HL-60/S4 treated with phorbol 12-myristate 13-acetate at 8.2 ng/mL for 4 days and 3 days (cell line): ENCODE measurements at regions not wholly inside any gene's neighbourhood (a gene's known extent, or its start where the extent isn't known, plus 50 kb on each side); places are given as distances from the start of the nearest gene placed in this dataset.
"Not testable (repeated sequence)": the region's sequence is repeated elsewhere in the genome, so short reads cannot be mapped to it uniquely, and the experiment has no call there.

Experiments used
- in situ Hi-C: fragments of 300-500 bp; cut with MboI; formaldehyde crosslinking; loops from 2 replicates; pipeline ENCODE4 v1.15.0; 2022; ENCODE audit warnings: low sequenced_read_pairs

DNA sequence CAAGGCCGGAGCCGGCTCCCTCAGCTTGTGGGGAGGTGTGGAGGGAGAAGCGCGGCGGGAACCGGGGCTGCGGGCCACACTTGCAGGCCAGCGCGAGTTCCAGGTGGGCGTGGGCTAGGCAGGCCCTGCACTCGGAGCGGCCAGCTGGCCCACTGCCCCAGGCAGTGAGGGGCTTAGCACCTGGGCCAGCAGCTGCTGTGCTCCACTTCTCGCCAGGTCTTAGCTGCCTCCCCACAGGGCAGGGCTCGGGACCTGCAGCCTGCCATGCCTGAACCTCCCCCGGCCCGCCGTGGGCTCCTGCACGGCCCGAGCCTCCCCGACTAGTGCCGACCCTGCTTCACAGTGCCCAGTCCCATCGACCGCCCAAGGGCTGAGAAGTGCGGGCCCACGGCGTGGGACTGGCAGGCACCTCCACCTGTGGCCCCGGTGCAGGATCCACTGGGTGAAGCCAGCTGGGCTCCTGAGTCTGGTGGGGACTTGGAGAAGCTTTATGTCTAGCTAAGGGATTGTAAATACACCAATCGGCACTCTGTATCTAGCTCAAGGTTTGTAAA is 131.8 kb downstream of the KDR start:
- in situ Hi-C loops = not testable (repeated sequence)

DNA sequence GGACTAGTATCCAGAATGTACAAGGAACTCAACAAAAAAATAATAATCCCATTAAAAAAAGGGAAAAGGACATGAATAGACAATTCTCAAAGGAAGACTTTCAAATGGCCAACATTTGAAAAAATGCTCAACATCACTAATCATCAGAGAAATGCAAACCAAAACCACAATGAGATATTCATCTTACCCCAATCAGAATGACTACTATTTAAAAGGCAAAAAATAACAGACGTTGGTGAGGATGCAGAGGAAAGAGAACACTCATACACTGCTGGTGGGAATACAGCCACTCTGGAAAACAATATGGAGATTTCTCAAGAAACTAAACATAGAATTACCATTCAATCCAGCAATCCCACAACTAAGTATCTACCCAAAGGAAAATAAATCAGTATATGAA is 133.1 kb downstream of the KDR start:
- in situ Hi-C loops = no loop called here

DNA sequence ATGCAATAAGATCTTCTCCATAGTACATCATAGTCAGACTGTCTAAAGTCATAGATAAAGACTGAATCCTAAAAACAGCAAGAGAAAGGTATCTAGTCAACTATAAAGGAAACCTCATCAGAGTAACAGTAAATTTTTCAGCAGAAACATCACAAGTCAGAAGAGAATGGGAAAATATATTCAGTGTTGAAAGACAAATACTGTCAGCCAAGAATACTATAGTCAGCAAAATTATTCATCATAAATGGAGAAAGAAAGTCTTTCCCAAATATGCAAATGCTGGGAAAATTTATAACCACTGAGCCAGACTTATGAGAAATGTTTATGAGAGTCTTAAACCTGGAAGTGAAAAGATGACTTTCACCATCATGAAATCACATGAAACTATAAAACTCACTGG is 136.7 kb downstream of the KDR start:
- in situ Hi-C loops = no loop called here

DNA sequence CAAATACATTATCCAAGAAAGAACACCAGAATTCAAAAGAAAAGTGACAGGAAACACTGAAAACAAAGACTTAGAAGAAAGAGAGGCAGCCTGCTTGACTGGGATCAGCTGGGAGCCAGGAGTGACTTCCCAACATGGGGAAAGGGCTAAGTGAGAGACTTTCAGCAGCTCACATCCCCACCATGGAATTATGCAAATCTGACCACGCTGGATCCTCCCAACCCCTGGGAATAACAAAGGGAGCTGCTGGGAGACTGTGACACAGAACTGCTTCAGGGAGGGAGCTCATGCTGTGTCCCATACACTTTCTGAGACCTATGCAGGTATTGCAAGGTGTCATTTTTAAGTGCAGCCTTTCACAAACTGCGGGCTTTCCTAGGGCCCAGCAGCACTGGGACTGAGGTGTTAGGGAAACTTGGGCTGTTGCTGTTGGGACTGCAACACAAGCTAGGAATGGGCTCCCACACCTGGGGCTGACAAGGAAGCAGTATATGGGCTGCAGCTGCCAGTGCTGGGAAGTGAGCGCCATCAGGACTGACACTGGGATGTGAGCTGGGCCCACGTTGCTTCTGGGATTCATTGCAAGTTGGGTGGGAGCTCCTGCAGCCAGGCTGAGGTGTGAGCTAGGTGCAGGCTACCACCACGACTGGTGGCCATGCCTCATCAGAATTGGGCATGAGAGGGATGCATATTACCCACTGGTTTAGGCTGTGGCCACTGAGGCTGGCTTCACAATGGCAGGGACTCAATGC is 139.1 kb downstream of the KDR start:
- in situ Hi-C loops = no loop called here

DNA sequence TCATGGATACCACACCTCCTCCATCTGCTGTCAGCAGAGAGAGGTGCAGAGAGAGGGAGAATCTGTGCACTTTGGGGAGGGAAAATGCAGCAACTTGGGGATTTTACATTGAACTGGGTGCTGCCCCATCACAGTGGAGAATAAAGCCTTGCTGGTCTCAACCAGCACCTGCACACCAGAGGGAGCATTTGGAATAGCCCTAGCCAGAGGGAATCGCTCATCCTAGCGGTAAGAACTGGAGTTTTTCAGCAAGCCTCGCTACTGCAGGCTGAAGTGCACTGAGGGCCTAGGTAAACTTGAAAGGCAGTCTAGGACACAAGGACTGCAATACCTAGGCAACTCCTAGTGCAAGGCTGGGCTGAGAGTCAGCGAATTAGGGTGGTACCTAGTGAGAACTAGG is 148.7 kb downstream of the KDR start:
- in situ Hi-C loops = no loop called here

DNA sequence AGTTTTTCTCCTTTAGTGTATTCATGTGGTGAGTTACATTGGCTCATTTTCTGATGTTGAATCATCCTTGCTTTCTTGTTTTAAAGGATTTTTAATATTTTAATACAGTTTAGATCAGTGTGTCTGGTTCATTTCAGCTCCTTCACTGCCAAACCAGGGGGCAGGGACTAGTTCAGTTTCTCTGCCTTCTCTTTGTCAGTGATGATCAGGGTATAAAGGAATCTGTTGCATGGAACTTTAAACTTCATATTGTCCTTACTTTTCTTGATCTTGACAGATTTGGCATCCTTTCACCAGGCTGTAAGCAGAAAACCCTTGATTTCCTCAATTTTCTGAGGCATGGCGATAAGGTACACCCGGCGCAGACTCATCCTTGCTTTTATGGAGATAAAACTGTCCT is 149.4 kb downstream of the KDR start:
- in situ Hi-C loops = no loop called here

DNA sequence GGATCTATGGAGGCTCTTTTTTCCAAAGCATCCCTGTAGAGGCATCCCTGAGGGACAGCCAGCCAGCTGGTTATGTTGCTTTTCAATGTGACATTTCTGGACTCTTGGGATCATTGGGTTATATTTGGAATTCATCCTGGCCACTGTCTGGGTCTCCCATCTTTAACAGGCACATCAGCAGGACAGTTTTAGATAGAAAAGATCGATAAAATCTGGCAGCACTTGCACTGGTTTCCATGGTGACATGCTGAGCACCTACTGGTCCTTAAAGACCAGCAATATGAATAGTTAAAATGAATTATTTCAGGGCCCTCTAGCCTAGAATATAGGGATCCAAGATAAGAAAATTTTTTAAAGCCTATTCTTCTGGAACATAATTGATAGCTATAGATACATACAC is 151.6 kb downstream of the KDR start:
- in situ Hi-C loops = loop anchor here (25.0 kb wide), 2 partner anchors 339 to 661 kb away; no protein-coding TSS in a partner anchor

DNA sequence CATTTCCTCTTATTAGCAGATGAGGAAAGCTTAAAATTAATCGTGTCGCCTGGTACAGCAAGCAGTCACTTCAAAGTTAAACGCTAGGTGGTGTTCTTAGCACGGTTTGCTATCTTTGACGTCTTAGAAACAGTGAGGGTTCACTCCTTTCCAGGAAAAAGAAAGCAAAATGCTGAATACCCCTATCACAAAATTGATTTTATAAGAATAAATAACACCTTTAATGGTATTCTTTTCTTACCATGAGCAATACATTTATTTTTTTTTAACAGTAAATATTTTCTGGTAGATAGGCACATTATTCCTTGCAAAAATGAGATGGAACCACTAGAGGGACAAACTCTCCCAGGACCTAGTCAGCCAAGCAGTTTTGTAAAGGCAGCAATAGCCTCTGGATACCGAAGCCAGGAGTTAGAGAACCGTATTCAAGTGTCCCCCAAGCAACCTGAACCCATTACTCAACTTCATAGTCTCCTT is 153.9 kb downstream of the KDR start:
- in situ Hi-C loops = loop anchor here (25.0 kb wide), 2 partner anchors 341 to 659 kb away; no protein-coding TSS in a partner anchor

DNA sequence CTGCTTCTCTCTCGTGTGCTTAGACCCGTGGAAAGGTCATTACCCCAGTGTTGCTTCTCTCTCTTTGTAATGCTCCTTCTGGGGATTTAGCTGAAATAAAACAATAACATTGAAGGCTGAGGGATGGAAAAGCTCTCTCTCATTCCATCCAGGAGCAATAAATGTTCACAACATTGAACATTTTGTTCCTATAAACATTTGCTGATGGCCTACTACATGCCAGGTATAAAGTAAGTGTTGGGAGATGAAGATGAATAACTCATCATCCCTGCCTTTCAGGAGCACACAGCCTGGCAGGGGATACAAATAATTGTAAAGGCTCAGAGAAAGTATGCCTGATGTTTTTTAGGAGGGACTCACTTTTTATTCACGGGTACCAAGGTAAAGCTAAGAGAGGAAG is 158.1 kb downstream of the KDR start:
- in situ Hi-C loops = loop anchor here (25.0 kb wide), 2 partner anchors 345 to 655 kb away; no protein-coding TSS in a partner anchor

DNA sequence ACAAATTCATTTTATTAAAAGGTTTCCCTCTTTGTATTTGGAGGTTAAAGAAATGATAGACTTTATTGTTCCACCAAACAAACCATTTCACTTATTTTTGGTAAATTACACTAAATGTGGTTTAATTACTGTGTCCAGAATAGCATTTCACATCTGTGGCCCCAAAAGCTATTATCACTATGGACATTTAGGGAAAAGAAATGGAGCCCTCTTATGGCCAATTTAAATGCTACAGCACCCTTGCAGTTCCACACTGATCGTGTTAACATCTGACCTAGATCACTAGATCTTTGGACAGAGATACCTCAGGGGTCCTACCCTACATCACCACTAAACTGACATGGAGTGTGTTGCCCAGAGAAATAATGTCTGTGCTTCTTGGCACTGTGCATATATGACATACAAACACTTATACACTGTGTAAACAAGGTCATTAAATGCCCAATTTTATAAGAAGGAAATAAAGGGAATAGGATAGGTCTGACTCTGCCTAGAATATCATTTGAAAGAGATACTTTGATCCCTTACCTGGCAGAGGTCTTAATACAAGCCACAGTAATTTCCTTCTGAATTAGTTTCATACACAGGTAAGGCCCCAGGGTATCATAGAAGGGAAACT is 163.9 kb downstream of the KDR start:
- in situ Hi-C loops = loop anchor here (25.0 kb wide), 2 partner anchors 351 to 649 kb away; no protein-coding TSS in a partner anchor

DNA sequence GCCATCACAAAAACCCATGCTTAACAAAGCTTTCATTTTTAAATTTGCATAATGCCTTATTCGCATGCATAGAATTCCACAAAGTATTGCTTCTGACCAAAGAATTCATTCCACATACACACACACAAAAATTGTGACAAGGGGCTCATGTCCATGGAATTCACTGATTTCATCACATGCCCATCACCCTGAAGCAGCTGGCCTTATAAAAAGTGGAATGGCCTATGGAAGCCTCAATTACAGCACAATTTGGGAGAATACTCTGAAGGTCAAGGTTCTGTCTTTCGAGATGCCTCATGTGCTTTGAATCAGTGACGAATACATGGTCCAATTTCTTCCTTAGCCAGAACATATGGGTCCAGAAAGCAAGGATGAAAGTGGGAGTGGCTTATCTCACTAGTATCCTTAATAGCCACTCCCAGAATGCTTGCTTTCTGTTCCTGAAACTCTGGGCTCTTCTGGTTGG is 165.7 kb downstream of the KDR start:
- in situ Hi-C loops = loop anchor here (25.0 kb wide), 2 partner anchors 353 to 647 kb away; no protein-coding TSS in a partner anchor

DNA sequence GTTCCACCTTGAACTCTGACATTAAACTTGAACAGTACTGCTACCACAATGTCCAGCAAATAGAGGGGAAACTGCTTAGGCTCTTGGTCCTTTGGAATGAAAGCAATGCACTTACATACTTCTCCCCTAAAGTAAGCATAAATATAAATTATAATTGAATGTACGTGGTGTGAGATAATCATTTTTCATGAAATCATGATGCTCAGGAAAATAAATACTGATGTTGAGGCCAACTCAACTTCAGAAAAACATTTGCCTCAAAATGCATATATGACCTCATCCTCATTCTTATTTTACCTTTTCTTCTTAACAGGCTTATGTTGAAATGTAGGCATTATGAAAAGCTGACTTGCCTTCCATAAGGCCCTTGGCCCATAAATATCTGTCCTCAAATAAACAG is 166.3 kb downstream of the KDR start:
- in situ Hi-C loops = loop anchor here (25.0 kb wide), 2 partner anchors 353 to 647 kb away; no protein-coding TSS in a partner anchor

DNA sequence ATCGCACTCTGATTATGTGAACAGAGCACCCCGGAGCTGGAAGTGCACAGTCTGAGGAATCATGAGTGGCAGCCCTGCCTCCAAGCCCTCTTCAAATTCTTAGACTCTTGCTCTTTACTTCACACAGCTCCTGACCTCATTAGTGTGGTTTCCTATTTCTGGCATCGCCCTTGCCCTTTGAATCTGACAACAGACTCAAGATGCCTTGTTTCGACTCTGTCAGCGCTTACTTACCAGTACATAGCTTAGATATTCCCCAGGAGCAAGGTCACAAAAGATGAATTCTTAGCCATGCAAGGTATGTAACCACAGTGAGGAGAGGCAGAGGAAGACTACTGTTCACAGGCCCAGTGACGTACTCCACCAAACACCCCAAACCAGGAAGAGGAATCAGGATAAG is 167.2 kb downstream of the KDR start:
- in situ Hi-C loops = loop anchor here (25.0 kb wide), 2 partner anchors 354 to 646 kb away; no protein-coding TSS in a partner anchor

DNA sequence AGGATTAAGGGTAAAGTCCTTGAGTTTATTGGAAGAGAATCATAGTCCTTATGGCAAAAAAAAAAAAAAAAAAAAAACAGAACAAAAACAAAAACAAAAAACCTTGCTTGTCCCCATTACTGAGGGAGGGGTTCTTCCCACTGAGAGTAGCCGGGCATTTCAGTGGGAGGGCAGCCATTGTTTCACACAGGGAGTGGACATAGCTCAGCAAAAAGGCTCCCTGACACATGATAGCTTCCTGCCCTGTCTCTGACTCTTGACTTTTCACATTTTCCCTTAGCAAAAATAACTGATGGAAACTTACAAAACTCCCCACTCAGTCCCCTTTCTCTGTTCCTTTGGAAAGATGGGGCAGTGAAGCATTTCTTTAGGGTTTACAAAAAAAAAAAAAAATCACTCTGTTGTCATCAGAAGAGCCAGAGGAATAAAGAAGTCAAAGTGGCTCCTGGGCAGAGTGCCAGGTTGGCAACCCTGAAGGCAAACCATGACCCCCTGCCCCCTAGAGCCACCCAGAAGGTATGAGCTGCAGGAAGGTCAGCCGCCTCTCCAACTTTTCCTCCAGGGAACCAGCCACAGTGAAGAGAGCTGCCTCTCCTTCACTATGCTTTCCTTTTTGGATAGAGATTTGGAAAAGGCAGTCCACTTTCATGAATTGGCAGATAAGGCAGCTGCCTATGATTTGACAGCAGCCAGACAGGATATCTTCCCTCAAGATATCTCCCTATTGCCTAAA is 170.6 kb downstream of the KDR start:
- in situ Hi-C loops = loop anchor here (25.0 kb wide), 2 partner anchors 357 to 643 kb away; no protein-coding TSS in a partner anchor

DNA sequence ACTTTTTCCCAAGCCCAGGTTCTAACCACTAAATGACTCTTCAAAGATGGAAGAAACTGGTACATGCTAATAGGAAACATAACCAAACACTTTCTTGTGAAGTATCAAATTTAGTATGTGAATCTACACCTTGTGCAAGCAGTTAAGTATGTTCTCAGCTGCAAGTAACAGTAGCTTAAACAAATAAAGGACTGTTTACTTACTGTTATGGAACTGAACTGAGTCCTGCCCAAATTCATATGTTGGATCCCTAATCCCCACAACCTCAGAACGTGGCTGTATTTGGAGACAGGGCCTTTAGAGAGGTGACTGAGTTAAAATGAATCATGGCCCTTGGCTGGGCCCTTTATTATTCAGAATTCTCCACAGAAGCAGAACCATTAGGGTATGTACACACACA is 178.7 kb downstream of the KDR start:
- in situ Hi-C loops = no loop called here

DNA sequence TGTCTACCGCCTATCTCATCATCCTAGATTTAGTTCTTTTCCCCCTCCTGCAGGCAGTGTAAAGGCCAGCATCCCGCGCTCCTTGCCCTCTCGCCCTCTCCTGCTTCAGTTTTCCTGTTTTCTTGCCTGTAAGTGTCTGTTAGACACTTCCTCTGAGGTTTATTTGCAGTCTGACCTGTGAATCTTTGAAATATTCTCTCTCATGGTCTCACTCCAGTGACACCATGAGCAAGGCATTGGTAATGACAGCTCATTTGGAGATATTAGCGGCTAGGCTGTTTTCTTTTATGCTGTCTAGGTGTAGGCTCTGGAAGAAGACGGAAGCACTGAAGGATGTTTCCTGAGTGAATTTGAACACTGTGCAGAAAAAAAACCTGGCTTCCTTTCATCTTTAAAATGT is 179.6 kb downstream of the KDR start:
- in situ Hi-C loops = no loop called here

DNA sequence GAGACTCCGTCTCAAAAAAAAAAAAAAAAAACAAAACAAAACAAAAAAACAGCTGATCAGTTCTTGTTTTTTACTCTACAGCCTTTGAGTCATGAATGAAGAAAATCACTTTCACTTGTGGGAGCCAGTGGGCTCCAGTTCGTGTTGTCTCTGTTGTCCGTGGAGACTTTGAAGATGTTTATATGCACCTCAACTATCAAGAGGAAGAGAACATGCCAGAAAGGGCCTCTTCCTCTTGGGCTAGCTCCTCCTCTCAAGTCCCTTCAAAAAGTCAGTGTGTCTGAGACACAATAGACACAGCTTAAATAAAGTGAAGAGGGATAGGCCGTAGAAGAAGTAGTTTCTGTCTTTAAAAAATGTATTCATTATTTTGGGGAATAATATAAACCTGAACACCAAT is 182.7 kb downstream of the KDR start:
- in situ Hi-C loops = no loop called here

DNA sequence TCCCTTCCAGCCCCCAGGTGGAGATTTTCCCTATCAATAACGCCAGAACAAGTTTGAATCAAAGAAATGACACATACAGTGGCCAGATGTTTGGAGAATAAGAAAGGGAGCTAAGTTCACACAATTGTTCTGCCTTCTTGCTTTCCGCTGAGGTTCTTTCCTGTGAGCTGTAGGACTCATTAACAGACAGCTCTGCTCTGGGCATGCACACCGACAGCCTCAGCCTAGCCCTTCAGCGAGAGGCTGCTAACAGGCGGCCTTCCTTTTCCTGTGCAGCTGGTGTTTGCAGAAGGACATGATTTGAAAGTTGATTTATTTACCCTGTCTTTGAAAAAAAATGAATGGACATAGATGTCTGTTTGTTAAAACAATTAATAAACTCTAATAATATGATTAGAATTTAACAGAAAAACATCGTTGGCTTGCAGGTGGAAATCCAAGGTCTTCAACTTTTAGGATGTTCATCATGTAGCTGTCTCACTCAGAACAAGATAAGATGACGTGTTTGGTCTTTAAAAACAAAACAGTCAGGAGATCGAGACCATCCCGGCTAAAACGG is 183.3 kb downstream of the KDR start:
- in situ Hi-C loops = no loop called here

DNA sequence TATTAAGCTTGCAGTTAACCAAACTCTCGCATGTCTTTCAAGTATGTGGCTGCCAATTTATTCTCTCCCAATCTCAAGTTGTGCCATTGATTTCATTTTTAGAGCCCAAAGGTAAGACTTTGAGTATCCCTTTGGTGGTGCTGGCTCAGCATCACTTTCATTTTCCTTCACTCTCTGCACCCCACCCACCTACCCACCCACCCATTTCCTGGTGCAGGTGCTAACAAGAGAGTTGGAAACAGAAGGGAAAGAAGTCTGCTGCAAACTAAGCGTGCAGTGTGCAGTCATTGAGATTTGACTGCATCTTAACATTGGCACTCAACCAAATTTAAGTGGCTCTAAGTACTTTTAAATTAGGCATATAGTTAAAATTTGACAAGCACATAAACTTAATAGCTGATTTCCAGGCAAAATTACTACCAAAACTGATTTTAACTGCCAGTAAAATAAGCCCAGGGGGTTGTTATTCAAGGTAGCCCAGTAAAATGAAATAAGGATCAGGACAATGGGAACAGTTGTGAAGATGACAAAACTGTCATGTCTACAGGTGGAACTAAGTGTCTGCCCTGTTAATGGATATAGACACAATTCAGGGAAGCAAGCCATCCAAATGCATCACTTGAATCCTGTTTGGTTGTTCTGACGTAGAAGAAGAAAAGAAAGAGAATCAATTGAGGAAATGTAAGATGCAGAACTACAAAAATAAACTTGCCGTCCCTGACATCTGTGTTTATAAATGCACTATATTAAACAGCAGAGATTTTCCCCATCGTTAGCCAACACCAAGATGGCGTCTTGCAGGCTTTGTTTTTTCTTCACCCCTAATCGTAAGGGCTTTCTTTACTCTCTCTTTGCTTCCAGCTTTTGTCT is 184.2 kb downstream of the KDR start:
- in situ Hi-C loops = no loop called here

DNA sequence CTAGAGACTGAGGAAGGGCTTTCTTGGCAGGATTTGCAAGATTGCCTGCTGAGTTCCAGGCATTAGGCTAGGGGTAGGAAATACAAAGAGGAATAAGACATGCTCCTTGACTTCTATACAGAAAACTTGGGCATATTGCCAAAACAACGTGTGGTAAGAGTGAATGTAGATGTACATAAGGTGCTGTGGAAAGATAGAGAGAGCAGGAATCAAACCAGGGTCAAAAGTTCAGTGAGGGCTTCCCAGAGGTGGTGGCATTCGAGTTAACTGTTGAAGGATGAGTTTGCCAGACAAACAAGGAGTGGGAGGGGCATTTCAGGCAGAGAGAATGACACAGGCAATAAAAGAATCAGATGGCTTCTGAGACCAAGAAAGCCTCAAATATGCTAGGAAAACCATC is 187.9 kb downstream of the KDR start:
- in situ Hi-C loops = no loop called here
